K562 (cell line): ENCODE measurements at regions not wholly inside any gene's neighbourhood (a gene's known extent, or its start where the extent isn't known, plus 50 kb on each side); places are given as distances from the start of the nearest gene placed in this dataset.

Experiments
- ATAC-seq: fragments of 200-7000 bp; cut with Tn5 transposase; 3 replicates; pipeline ENCODE4 v1.9.1; 2020; ENCODE audit warnings: moderate library complexity
- BruUV-seq: library from RNA; stranded (reverse); fragments of 400-500 nt; replicated peaks from 2 replicates; lab custom pipeline; 2021; lab: Mats Ljungman, UMichigan
- CTCF ChIA-PET: fragments of 300-600 bp; formaldehyde crosslinking; extraction: SDS; loops from one replicate; lab custom pipeline; 2021; ENCODE audit warnings: low intra/inter-chr PET ratio; lab: Yijun Ruan, JAX
- POLR2A ChIA-PET: fragments of 300-600, 350-650 bp; sonication (Branson Sonifier 250); formaldehyde crosslinking; extraction: SDS; loops from one replicate; lab custom pipeline; 2021; ENCODE audit warnings: antibody characterized with exemption, inconsistent platforms; lab: Yijun Ruan, JAX
- DNase-seq, 4 experiments: peaks; one replicate each; pipeline versions ENCODE4 v3.0.0 to v3.0.0-alpha.2; 2011 to 2018; ENCODE audit warnings: low spot score in 3 of 4, mixed read lengths in 3 of 4; ENCODE audit errors: extremely low read depth in 1 of 4
- FAIRE-seq: peaks from 2 replicates; lab custom pipeline; 2011; peaks lifted over from hg19 to GRCh38; lab: Jason Lieb, UNC
- H2AFZ ChIP-seq: 2 replicates; pipeline ENCODE4 v1.6.0; 2011; ENCODE audit warnings: low read depth, low read length, control low read depth, inconsistent platforms
- H3K27ac ChIP-seq: fragments of 200-600 bp; 3 replicates; pipeline ENCODE4 v1.8.0; 2011; ENCODE audit warnings: low read depth, mild to moderate bottlenecking, control low read depth, inconsistent platforms, low read length, moderate library complexity, mixed read lengths; ENCODE audit errors: extremely low read depth
- H3K27me3 ChIP-seq, 2 experiments: fragments of 300-600 bp in 1 of 2; 2 replicates in 1 of 2; 3 replicates in 1 of 2; pipeline versions ENCODE4 v1.6.0 to v1.8.0; 2011; ENCODE audit warnings: inconsistent platforms in 2 of 2, low read length in 2 of 2, mild to moderate bottlenecking in 1 of 2, mixed read lengths in 1 of 2, moderate library complexity in 1 of 2; ENCODE audit not compliant: control insufficient read depth in 2 of 2, insufficient read depth in 2 of 2
- H3K36me3 ChIP-seq: fragments of 300-600 bp; 3 replicates; pipeline ENCODE4 v1.8.0; 2011; ENCODE audit warnings: mild to moderate bottlenecking, low read length, inconsistent platforms; ENCODE audit not compliant: control insufficient read depth, insufficient read depth
- H3K4me1 ChIP-seq, 2 experiments: fragments of 200-600 bp in 1 of 2; replicated peaks in 1 of 2; 2 replicates in 1 of 2; 3 replicates in 1 of 2; pipeline versions ENCODE4 v1.5.1 to v1.8.0; 2011; ENCODE audit warnings: inconsistent platforms in 2 of 2, low read length in 2 of 2, mild to moderate bottlenecking in 1 of 2, mixed read lengths in 1 of 2, moderate library complexity in 1 of 2; ENCODE audit not compliant: control insufficient read depth in 2 of 2, insufficient read depth in 2 of 2
- H3K4me2 ChIP-seq: 2 replicates; pipeline ENCODE4 v1.6.1; 2011; ENCODE audit warnings: low read length, control low read depth, inconsistent platforms, mixed read lengths; ENCODE audit not compliant: insufficient read depth
- H3K4me3 ChIP-seq: fragments of 200-600 bp; sonication (generic), shearing (Covaris generic); 2 replicates; pipeline ENCODE4 v1.5.1; 2016; ENCODE audit warnings: control low read depth, inconsistent platforms
- H3K79me2 ChIP-seq: fragments of 200-600 bp; 3 replicates; pipeline ENCODE4 v1.8.0; 2011; ENCODE audit warnings: low read length, inconsistent platforms; ENCODE audit not compliant: control insufficient read depth, insufficient read depth
- H3K9ac ChIP-seq, 2 experiments: 2 replicates each; pipeline versions ENCODE4 v1.6.0 to v1.6.1; 2011; ENCODE audit warnings: low read depth in 2 of 2, low read length in 2 of 2, control low read depth in 1 of 2, inconsistent platforms in 1 of 2, mild to moderate bottlenecking in 1 of 2, mixed read lengths in 1 of 2; ENCODE audit not compliant: insufficient read depth in 1 of 2
- H3K9me1 ChIP-seq: one replicate; pipeline ENCODE4 v1.6.0; 2011; ENCODE audit warnings: inconsistent platforms, mild to moderate bottlenecking, low read length, moderate library complexity; ENCODE audit not compliant: control insufficient read depth, insufficient read depth
- H3K9me3 ChIP-seq: replicated peaks from 2 replicates; pipeline ENCODE4 v1.5.1; 2011; ENCODE audit warnings: low read depth, low read length, inconsistent platforms; ENCODE audit not compliant: control insufficient read depth, insufficient read depth
- H4K20me1 ChIP-seq: replicated peaks from 2 replicates; pipeline ENCODE4 v1.6.1; 2011; ENCODE audit warnings: low read length, inconsistent platforms, mixed read lengths; ENCODE audit not compliant: control insufficient read depth, insufficient read depth
- CREBBP ChIP-seq: IDR thresholded peaks from one replicate; pipeline ENCODE4 v1.6.1; 2012; ENCODE audit warnings: low read depth, mild to moderate bottlenecking, control low read depth, inconsistent platforms, low read length
- E2F3 ChIP-seq: fragments of 250-450 bp; sonication (Bioruptor Pico); IDR thresholded peaks from 2 replicates; pipeline ENCODE4 v1.4.0; 2020; ENCODE audit warnings: mild to moderate bottlenecking
- FOXJ2 ChIP-seq: fragments of 200-800 bp; sonication (Bioruptor generic); IDR thresholded peaks from 2 replicates; pipeline ENCODE4 v1.6.1; 2016; ENCODE audit warnings: missing genetic modification characterization, missing compliant biosample characterization
- GABPA ChIP-seq: fragments of 200-800 bp; sonication (Bioruptor generic); conservative IDR thresholded peaks from 2 replicates; pipeline ENCODE4 v1.6.1; 2016; ENCODE audit warnings: low read depth, missing genetic modification characterization, missing compliant biosample characterization
- HCFC1 ChIP-seq: IDR thresholded peaks from 2 replicates; pipeline ENCODE4 v1.6.1; 2012; ENCODE audit warnings: low read depth, low read length, improper control_type of control experiment
- KDM2B ChIP-seq: fragments of 250-450 bp; sonication (Bioruptor Pico); IDR thresholded peaks from 2 replicates; pipeline ENCODE4 v1.8.0; 2021; ENCODE audit warnings: mild to moderate bottlenecking, moderate library complexity
- RHOXF2B ChIP-seq: fragments of 250-450 bp; sonication (Bioruptor Pico); conservative IDR thresholded peaks from 2 replicates; pipeline ENCODE4 v1.5.1; 2021
- SPI1 ChIP-seq: IDR thresholded peaks from 2 replicates; pipeline ENCODE4 v1.6.1; 2011; ENCODE audit warnings: low read depth, low read length, control low read depth, borderline replicate concordance
- TEAD1 ChIP-seq, 2 experiments: fragments of 450-650 bp in 1 of 2; sonication (generic) in 1 of 2; formaldehyde crosslinking; IDR thresholded peaks; 2 replicates each; pipeline versions ENCODE4 v1.4.0 to v1.8.0; 2020 to 2022; ENCODE audit warnings: mild to moderate bottlenecking in 2 of 2, missing genetic modification reagents in 1 of 2
- ZBTB12 ChIP-seq: fragments of 250-450 bp; sonication (Bioruptor Pico); IDR thresholded peaks from 2 replicates; pipeline ENCODE4 v1.4.0; 2020
- ZNF347 ChIP-seq: fragments of 450-650 bp; formaldehyde crosslinking; IDR thresholded peaks from 2 replicates; pipeline ENCODE4 v1.4.0; 2020; ENCODE audit warnings: low read depth, mild to moderate bottlenecking, moderate library complexity
- ZNF431 ChIP-seq: sonication (generic); formaldehyde crosslinking; IDR thresholded peaks from 2 replicates; pipeline ENCODE4 v1.8.0; 2022; ENCODE audit warnings: mild to moderate bottlenecking, missing genetic modification reagents
- WGBS: fragments of 100-300 bp; shearing (Covaris generic); methylation state at CpG from one replicate; pipeline ENCODE4 v1.1.6; 2016; ENCODE audit warnings: low coverage, mixed read lengths; ENCODE audit not compliant: insufficient coverage; ENCODE audit errors: missing lambda C conversion rate; 5-methylcytosine and 5-hydroxymethylcytosine counted together
- in situ Hi-C: fragments of 300-500 bp; cut with MboI; formaldehyde crosslinking; loops from 4 replicates; pipeline ENCODE4 v1.15.0; 2018; ENCODE audit warnings: inconsistent platforms, mixed read lengths
- intact Hi-C: fragments of 100-400 bp; cut with micrococcal nuclease; formaldehyde crosslinking; loops from 2 replicates; pipeline ENCODE4 v1.14.2; 2022

- no peak for TF ChIP-seq GABPA (tag)
- no peak for TF ChIP-seq HCFC1
- TF ChIP-seq RHOXF2B: no peak
- no peak for TF ChIP-seq ZBTB12 (CRISPR knock-in tag)
- no peak for TF ChIP-seq FOXJ2
- no peak for TF ChIP-seq ZNF431 (CRISPR knock-in tag)
These were observed 582.8 kb downstream of the MATN1 start (continued) for GRCh38 chr1:30140566-30140965.

- Histone ChIP-seq H4K20me1 (no peaks in the 10 kb centered on the region), H3K9ac (no peak overlapping the region), H3K36me3 (no peaks in the 10 kb centered on the region), H3K27ac (no peak overlapping the region), H3K27me3 (peaks cover 4 to 18% of the 10 kb centered on the region in 2 experiments; a peak in 4 of 5 replicates), H3K4me3 (no peak overlapping the region), H3K79me2 (no peaks in the 10 kb centered on the region), H3K9me1 (no peaks in the 10 kb centered on the region), H2AFZ (no peak overlapping the region), H3K4me1 (peaks cover 10 to 13% of the 10 kb centered on the region in 2 experiments; a peak in 3 of 5 replicates), H3K9me3 (peaks cover 8% of the 10 kb centered on the region; the same call in 1 of the 2 replicates), H3K4me2 (no peak overlapping the region)
- intact Hi-C loops: no loop called here
- CTCF ChIA-PET: no interaction called here
- 10% methylated on average over 5 of the region's 5 CpGs for WGBS
- ATAC-seq (no peak), DNase-seq (no peak), FAIRE-seq (no peak)
- in situ Hi-C loops: no loop called here
- POLR2A ChIA-PET: interaction anchor here (0.6 to 3.2 kb wide), 4 partner anchors 8 to 31 kb away, joined by 3 to 23 read pairs (median 6); no protein-coding TSS in a partner anchor
- TF ChIP-seq GABPA (tag) (no peak), KDM2B (CRISPR knock-in tag) (no peak), E2F3 (CRISPR knock-in tag) (no peak), TEAD1 (CRISPR knock-in tag; IDR thresholded peaks at IDR 0.05) (no peak), CREBBP (no peak), ZNF347 (CRISPR knock-in tag) (no peak), SPI1 (0 out of 2 replicates have a peak, but pooled peaks have one; percentile 12)
- BruUV-seq: no TSS peak
These were observed 584.5 kb downstream of the MATN1 start for GRCh38 chr1:30138891-30139290.
